ENCODE measurements at regions not wholly inside any gene's neighbourhood (a gene's known extent, or its start where the extent isn't known, plus 50 kb on each side); places are given as distances from the start of the nearest gene placed in this dataset.

DNA sequence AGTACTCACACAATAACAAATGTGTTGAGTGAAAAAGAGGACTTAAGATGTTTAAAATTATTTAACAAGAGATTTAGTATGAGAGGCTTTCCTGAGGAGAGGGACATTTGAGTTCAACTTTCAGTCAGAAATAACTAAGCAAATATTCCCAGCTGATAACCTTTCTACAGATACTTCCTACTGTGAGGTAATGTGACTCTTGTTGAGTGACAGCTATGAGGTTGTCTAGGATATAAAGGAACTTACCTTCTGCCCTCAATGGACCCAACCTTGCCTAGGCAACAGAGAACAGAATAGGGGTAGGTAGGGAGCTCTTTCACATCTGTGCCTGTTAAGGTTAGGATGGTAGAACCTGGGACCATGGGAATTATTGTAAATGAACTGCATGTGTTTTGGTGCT lies 54.7 kb downstream of the GLUD2 start:
- no peak for DNase-seq

DNA sequence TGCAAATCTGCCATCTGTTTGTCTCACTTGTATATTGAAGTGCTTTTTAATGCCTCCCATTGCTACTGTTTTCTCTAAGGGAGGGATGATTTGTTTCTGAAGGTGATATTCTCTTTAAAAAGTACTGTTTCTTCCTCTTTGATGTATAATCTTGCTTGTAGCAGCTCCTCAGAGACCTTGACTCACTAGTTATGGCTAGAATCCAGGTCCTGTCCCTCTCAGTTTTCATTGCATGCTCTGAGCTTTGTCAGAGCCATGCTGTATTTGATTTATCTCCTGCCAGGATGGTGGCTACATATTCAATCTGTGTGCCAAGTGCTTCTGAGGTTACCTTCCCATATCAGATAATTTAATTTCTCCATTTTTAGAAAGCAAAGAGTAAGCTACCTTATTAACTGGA lies 56.0 kb downstream of the GLUD2 start:
- DNase-seq = no peak

DNA sequence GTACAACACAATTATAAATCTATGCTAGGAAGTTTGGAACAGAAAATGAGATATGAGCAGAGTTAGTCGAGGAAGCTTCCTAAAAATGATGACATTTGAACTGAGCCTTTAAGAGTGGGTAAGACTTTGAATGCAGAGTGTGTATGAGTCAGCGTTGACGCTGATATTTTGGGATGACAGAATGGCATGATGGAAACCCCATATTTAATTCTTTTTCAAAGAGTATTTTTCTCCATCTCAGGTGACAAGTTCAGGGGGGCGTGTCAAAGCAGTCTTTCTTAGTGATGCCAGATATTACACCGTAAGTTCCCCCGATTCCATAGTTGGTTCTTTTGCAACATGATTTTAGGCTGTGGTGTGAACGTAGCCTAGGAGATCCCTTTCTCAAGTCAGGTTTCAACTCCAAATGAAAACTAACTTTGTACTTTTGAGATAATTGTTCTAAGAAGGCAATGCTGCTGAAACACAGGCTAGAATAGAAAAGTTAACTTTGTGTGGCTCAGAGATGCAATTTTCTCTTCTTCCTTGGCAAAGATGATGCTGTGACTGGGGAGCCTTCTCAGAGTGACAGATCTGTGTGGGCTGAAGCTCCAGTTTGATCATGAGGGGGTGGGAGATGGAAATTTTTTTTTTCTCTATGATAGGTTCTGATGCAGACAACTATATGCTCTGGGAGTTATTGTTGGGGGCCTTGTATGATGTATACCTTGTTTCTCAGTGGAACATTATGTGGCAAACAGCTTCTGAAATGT lies 59.2 kb downstream of the GLUD2 start:
- no peak for DNase-seq

- no peak for DNase-seq
These were observed 62.6 kb downstream of the GLUD2 start for GRCh38 chrX:121109986-121110385.

- DNase-seq = no peak
These were observed 63.1 kb downstream of the GLUD2 start for GRCh38 chrX:121110536-121110935.

DNA sequence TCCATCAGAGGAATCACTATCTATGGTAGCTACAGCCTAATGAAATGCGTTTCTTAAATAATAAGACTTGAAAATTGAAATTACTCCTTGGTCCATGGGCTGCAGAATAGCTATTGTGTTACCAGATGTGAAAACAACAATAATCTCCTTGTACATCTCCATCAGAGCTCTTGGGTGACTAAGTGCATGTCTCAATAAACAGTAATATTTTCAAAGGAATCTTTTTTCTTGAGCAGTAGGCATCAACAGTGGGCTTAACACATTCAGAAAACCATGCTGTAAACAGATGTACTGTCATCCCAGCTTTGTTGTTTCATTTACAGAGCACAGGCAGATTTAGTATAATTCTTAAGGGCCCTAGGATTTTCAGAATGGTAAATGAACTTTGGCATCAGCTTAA lies 67.3 kb downstream of the GLUD2 start:
- no peak for DNase-seq

DNA sequence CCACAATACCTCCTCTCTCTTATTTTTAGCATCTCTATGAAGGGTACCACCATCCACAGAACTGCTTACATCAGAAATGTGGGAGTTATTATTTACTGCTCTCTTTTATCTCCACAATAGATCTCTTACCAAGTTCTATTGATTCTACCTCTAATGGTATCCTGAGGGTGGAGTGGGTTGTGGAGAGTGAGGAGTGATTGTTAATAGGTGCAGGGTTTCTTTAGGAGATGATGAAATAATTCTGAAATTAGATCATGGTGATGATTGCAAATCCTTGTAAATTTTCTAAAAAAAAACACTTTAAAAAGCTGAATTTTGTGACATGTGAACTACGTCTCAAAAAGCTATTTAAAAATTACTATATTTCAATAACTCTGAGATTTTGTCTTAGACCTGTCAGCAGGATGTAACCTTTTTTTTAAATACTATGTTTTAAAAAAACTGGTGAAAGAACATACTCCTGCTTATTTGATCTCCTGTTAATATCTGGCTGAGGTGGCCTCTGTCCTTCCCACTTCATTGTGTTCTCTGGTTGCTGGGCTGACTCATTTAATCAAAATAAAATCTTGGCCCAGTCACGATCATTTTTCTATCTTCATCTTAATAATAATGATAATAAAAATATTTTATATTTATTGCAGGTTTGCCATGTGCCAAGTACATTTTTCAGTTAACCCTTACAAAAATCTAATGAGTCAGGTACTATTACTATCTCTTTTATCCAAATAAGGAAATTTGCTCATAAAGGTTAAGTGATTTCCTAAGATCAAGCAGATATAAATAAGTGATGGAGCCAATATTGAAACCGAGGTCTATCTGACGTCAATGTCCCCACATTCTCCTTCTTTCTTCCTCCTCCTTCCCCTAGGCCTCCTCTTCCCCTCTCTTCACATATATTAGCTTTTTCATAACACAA lies 73.5 kb downstream of the GLUD2 start:
- DNase-seq = no peak

- no peak for DNase-seq
These were observed 74.9 kb downstream of the GLUD2 start for GRCh38 chrX:121122332-121122731.

GRCh38 chrX:121128925-121129877 lies 81.8 kb downstream of the GLUD2 start:
- no peak for DNase-seq

- DNase-seq = no peak
These were observed 85.3 kb downstream of the GLUD2 start for GRCh38 chrX:121132675-121133074.

DNA sequence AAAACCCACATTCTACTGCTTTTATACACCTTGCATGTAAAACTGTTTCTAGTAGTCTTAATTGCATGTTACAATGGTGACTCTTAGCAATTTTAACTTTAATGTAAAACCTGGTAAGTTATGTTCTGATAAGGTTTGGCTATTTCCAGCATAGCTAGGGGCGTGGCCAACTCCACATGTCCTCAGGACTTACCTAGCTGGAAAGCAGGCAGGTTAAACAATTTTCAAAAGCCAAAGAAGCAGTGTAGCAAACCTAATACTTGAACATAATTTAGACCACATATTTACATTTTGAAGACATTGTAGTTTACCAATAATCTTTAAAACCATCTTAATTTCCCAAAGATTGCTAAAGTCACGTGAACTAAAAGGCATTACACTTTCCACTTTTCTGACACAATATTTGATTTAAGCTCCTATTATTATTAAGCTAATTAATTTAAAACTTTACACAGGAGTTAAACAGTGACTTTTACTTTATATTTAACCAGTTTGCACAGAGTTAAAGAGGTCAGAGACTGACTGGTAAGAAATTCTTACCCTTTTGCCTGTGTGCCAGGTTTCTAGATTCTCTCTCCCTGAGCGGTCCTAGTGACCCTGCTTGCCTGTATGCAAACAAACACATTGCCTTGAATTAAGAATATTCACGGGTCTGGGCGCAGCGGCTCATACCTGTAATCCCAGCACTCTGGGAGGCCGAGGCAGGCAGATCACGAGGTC lies 88.2 kb downstream of the GLUD2 start:
- no peak for DNase-seq

DNA sequence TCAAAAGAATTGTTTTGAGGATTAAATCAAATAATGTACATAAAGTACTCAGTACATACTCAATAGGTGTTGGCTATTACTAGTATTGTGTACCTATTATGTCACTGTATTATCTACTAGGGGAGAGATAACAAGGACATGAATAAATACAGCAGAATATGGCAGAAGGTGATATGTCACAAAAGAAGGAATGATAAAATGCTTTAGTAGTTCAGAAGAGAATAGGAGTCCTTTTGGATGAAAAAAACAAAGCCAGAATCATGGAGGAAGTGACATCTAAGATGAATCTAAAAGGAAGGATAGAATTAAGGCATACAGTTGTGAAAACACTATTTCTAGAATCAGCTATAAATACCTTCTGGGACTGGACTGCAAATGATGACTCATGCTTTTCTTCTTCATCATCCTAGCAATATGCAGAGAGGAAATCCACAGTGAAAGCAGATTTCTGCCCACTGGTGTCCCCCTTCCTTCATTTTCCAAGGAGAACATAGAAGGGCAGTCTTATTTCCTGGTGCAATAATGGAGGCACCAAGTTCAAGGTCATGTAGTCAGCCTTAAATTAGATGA lies 98.7 kb downstream of the GLUD2 start:
- no peak for DNase-seq

- no peak for DNase-seq
These were observed 102.8 kb downstream of the GLUD2 start for GRCh38 chrX:121150217-121150616.

DNA sequence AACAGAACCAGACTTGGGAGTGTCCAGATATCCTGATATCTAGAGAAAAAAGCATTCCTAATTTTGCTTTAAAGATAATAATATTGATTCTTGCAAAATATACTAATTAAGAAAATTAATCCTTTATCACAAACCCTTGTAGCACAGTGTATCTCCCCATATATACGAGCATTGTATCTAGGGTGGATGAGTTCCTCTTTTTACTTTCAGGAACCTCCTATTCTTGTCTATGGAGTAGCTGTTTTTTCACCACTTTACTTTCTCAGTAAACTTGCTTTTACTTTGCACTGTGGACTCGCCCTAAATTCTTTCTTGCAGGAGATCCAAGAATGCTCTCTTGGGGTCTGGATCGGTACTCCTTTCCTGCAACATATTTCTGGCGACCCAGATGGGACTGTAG lies 103.9 kb downstream of the GLUD2 start:
- no peak for DNase-seq

GRCh38 chrX:121154858-121155404 lies 107.5 kb downstream of the GLUD2 start:
- no peak for DNase-seq

- DNase-seq = no peak
These were observed 113.6 kb downstream of the GLUD2 start for GRCh38 chrX:121160987-121161386.

DNA sequence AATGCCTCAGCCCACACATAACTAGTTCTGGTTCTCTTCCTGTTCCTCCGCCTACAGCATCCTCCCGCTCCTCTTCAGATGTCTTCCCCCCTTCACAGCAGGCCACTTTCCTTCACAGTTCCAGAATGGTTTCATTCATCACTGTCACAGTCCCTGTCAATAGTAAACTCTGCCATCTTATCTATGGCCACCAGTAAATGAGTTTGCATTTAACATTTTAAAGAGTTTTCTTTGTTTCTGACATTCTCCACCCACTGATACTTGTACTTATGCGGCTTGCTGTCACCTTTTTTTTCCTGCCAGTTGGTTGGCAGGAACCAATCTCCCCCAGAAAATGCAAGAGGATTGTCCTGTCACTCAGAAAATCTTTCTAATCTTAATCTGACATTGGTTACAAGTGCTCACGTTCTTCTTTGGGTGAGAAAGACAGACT lies 114.1 kb downstream of the GLUD2 start:
- no peak for DNase-seq

DNA sequence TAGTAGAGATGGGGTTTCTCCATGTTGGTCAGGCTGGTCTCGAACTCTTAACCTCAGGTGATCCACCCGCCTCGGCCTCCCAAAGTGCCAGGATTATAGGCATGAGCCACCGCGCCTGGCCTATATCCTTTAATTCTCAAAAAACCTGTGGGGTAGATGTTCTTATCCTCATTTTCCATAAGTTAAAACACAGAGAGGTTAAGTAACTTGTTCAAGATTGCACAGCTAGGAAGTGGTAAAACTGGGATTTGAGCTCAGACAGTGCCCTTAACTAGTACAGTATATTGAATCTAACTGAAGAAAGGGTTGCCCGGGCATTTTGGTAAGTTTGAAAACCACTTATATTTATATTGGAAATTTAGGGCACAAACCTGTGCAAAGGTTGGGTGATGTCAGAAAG lies 116.0 kb downstream of the GLUD2 start:
- no peak for DNase-seq

DNA sequence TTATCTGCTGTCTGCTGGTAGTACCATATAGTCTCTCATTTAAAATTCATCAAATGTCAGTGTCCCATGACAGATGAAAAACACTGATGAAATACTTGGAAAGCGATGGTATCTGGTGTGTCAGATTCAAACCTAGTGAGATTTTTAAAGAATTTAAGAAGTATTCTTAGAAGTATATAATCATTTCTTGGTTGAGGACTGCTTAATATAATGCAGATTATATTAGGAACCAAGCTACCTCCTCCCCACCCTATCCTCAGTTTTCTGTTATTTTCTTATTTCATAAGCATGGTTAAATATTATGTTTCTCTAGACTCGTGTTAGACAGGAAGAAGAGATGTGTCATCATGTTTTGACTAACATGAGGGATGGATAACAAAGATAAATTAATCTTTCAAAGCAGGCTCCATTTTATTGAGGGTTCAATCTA lies 118.5 kb downstream of the GLUD2 start:
- DNase-seq = no peak

- no peak for DNase-seq
These were observed 122.0 kb downstream of the GLUD2 start for GRCh38 chrX:121169099-121170035.

Measured in GF-D8 (cell line).